HCT116 (cell line): ENCODE measurements at regions not wholly inside any gene's neighbourhood (a gene's known extent, or its start where the extent isn't known, plus 50 kb on each side); places are given as distances from the start of the nearest gene placed in this dataset.

Source experiments
- ATAC-seq: fragments of 200-7000 bp; cut with Tn5 transposase; 2 replicates; pipeline ENCODE4 v1.9.1; 2020; ENCODE audit warnings: mild to moderate bottlenecking, moderate library complexity
- BruUV-seq: library from RNA; stranded (reverse); fragments of 400-500 nt; replicated peaks from 2 replicates; lab custom pipeline; 2021; lab: Mats Ljungman, UMichigan
- CTCF ChIA-PET: fragments of 300-600 bp; sonication (Branson Sonifier 250); formaldehyde crosslinking; loops from one replicate; lab custom pipeline; 2021; ENCODE audit warnings: antibody characterized with exemption; lab: Charles Lee
- POLR2A ChIA-PET: fragments of 300-600, 350-600 bp; sonication (Branson Sonifier 250); formaldehyde crosslinking; loops from one replicate; lab custom pipeline; 2021; ENCODE audit warnings: antibody characterized with exemption; lab: Charles Lee
- RAD21 ChIA-PET, 2 experiments: fragments of 300-600 bp; sonication (Branson Sonifier 250); formaldehyde crosslinking; loops; one replicate each; lab custom pipeline; 2023; ENCODE audit warnings: low total read pairs in 2 of 2; ENCODE audit not compliant: uncharacterized antibody in 2 of 2, unreplicated experiment in 2 of 2, low non-redundant PET in 1 of 2; lab: Charles Lee
- DNase-seq: peaks from one replicate; pipeline ENCODE4 v3.0.0-alpha.2; 2010; ENCODE audit warnings: low read depth, low spot score
- H2AFZ ChIP-seq: fragments of 200-600 bp; shearing (Covaris generic), sonication (generic); 2 replicates; pipeline ENCODE4 v1.6.1; 2017; ENCODE audit warnings: low read depth, mixed run types, mixed read lengths, antibody characterized with exemption, low read length; ENCODE audit not compliant: poor library complexity, severe bottlenecking
- H3K27ac ChIP-seq: 2 replicates; pipeline ENCODE4 v1.5.1; 2012; ENCODE audit warnings: low read depth, low read length
- H3K27me3 ChIP-seq: fragments of 200-600 bp; sonication (generic); 2 replicates; pipeline ENCODE4 v1.6.1; 2016; ENCODE audit warnings: mixed run types, low read length, mixed read lengths; ENCODE audit not compliant: insufficient read depth
- H3K36me3 ChIP-seq, 2 experiments: fragments of 200-500 bp in 1 of 2; fragments of 200-600 bp in 1 of 2; sonication (Bioruptor generic) in 1 of 2; sonication (generic) in 1 of 2; 2 replicates each; pipeline versions ENCODE4 v1.5.1 to v1.6.1; 2014 to 2016; ENCODE audit warnings: low read length in 2 of 2, inconsistent platforms in 1 of 2, mixed read lengths in 1 of 2, mixed run types in 1 of 2; ENCODE audit not compliant: insufficient read depth in 2 of 2, control insufficient read depth in 1 of 2
- H3K4me1 ChIP-seq, 2 experiments: fragments of 200-600 bp in 1 of 2; sonication (generic) in 1 of 2; 2 replicates each; pipeline versions ENCODE4 v1.5.1 to v1.6.1; 2012 to 2017; ENCODE audit warnings: low read length in 2 of 2, inconsistent platforms in 1 of 2, mild to moderate bottlenecking in 1 of 2, mixed read lengths in 1 of 2, mixed run types in 1 of 2, moderate library complexity in 1 of 2; ENCODE audit not compliant: insufficient read depth in 2 of 2, control insufficient read depth in 1 of 2
- H3K4me2 ChIP-seq: fragments of 200-600 bp; sonication (generic); 2 replicates; pipeline ENCODE4 v1.6.1; 2017; ENCODE audit warnings: mixed run types, low read length, mixed read lengths
- H3K4me3 ChIP-seq, 2 experiments: fragments of 200-600 bp in 1 of 2; sonication (generic) in 1 of 2; replicated peaks in 1 of 2; 2 replicates each; pipeline ENCODE4 v1.5.1; 2011 to 2016; ENCODE audit warnings: low read length in 2 of 2, control low read depth in 1 of 2, low read depth in 1 of 2, mild to moderate bottlenecking in 1 of 2, mixed read lengths in 1 of 2, mixed run types in 1 of 2
- H3K79me2 ChIP-seq: fragments of 200-600 bp; sonication (generic); 2 replicates; pipeline ENCODE4 v1.6.1; 2017; ENCODE audit warnings: mild to moderate bottlenecking, mixed run types, low read length, moderate library complexity, mixed read lengths; ENCODE audit not compliant: insufficient read depth
- H3K9ac ChIP-seq: fragments of 200-600 bp; sonication (generic); 2 replicates; pipeline ENCODE4 v1.6.1; 2016; ENCODE audit warnings: low read length, mixed read lengths
- H3K9me2 ChIP-seq: fragments of 200-600 bp; sonication (generic), shearing (Covaris generic); 2 replicates; pipeline ENCODE4 v1.6.1; 2017; ENCODE audit warnings: mixed run types, mild to moderate bottlenecking, moderate library complexity; ENCODE audit not compliant: insufficient read depth
- H3K9me3 ChIP-seq, 2 experiments: fragments of 200-500 bp in 1 of 2; fragments of 200-600 bp in 1 of 2; sonication (Bioruptor generic) in 1 of 2; sonication (generic) in 1 of 2; 2 replicates each; pipeline ENCODE4 v1.6.1; 2014 to 2017; ENCODE audit warnings: low read length in 2 of 2, mixed read lengths in 2 of 2, inconsistent platforms in 1 of 2, low read depth in 1 of 2, mild to moderate bottlenecking in 1 of 2, mixed run types in 1 of 2, moderate library complexity in 1 of 2; ENCODE audit not compliant: control insufficient read depth in 1 of 2, insufficient read depth in 1 of 2
- H4K20me1 ChIP-seq: fragments of 200-600 bp; sonication (generic), shearing (Covaris generic); 2 replicates; pipeline ENCODE4 v1.6.1; 2017; ENCODE audit warnings: mixed run types, mild to moderate bottlenecking, moderate library complexity; ENCODE audit not compliant: insufficient read depth
- ATF3 ChIP-seq: IDR thresholded peaks from 2 replicates; pipeline ENCODE4 v1.6.1; 2012
- CBX3 ChIP-seq: IDR thresholded peaks from 2 replicates; pipeline ENCODE4 v1.6.1; 2012; ENCODE audit warnings: low read depth
- CTCF ChIP-seq, 3 experiments: fragments of 200-600 bp in 1 of 3; sonication (generic) in 1 of 3; IDR thresholded peaks in 2 of 3; conservative IDR thresholded peaks in 1 of 3; 2 replicates each; pipeline ENCODE4 v1.5.1; 2012 to 2017; ENCODE audit warnings: low read depth in 2 of 3, low read length in 2 of 3, antibody characterized with exemption in 1 of 3, borderline replicate concordance in 1 of 3, control low read depth in 1 of 3, mild to moderate bottlenecking in 1 of 3, mixed read lengths in 1 of 3, mixed run types in 1 of 3, moderate library complexity in 1 of 3; ENCODE audit not compliant: insufficient read depth in 1 of 3
- EGR1 ChIP-seq: IDR thresholded peaks from 2 replicates; pipeline ENCODE4 v1.6.1; 2012; ENCODE audit warnings: low read depth
- ELF1 ChIP-seq: IDR thresholded peaks from 2 replicates; pipeline ENCODE4 v1.6.1; 2012; ENCODE audit warnings: low read depth, borderline replicate concordance
- EZH2 ChIP-seq: fragments of 200-600 bp; sonication (generic); IDR thresholded peaks from 2 replicates; pipeline ENCODE4 v1.6.1; 2017; ENCODE audit warnings: antibody characterized with exemption, mixed run types
- EZH2phosphoT487 ChIP-seq: fragments of 200-600 bp; IDR thresholded peaks from 2 replicates; pipeline ENCODE4 v1.6.1; 2018; ENCODE audit warnings: antibody characterized with exemption, borderline replicate concordance
- FOSL1 ChIP-seq: IDR thresholded peaks from 2 replicates; pipeline ENCODE4 v1.6.1; 2012; ENCODE audit warnings: low read depth
- JUND ChIP-seq: IDR thresholded peaks from 2 replicates; pipeline ENCODE4 v1.6.1; 2012
- POLR2AphosphoS5 ChIP-seq: IDR thresholded peaks from 2 replicates; pipeline ENCODE4 v1.6.1; 2011; ENCODE audit warnings: mild to moderate bottlenecking, low read depth, low read length, moderate library complexity
- REST ChIP-seq: IDR thresholded peaks from 2 replicates; pipeline ENCODE4 v1.6.1; 2012; ENCODE audit warnings: low read depth
- SIN3A ChIP-seq: IDR thresholded peaks from 2 replicates; pipeline ENCODE4 v1.6.1; 2012; ENCODE audit warnings: low read depth
- TCF7L2 ChIP-seq: IDR thresholded peaks from 2 replicates; pipeline ENCODE4 v1.7.0; 2011; ENCODE audit warnings: borderline replicate concordance, inconsistent platforms; ENCODE audit not compliant: insufficient read depth, insufficient read length; ENCODE audit errors: extremely low read depth
- YY1 ChIP-seq: IDR thresholded peaks from 2 replicates; pipeline ENCODE4 v1.6.1; 2011; ENCODE audit warnings: low read length, low read depth, moderate library complexity, mild to moderate bottlenecking; ENCODE audit not compliant: insufficient replicate concordance; ENCODE audit errors: extremely low read depth
- ZBTB33 ChIP-seq: IDR thresholded peaks from 2 replicates; pipeline ENCODE4 v1.6.1; 2011; ENCODE audit warnings: mild to moderate bottlenecking, low read length, moderate library complexity; ENCODE audit not compliant: insufficient replicate concordance; ENCODE audit errors: extremely low read depth
- ZFX ChIP-seq: fragments of 450-650 bp; IDR thresholded peaks from 2 replicates; pipeline ENCODE4 v1.6.1; 2017
- intact Hi-C: fragments of 100-400 bp; cut with micrococcal nuclease; formaldehyde crosslinking; loops from 2 replicates; pipeline ENCODE4 v1.10.0; 2022

GRCh38 chr4:79847411-79847810 lies 225.6 kb downstream of the ANTXR2 start:
- BruUV-seq = no TSS peak
- ChIA-PET CTCF (no interaction called here), RAD21 (no interaction called here), POLR2A (no interaction called here)
- ATAC-seq (no peak), DNase-seq (no peak)
- no peaks in the 10 kb centered on the region for H3K9me2 ChIP-seq
- intact Hi-C loops = no loop called here
- no peak overlapping the region for H3K27ac ChIP-seq
- H3K4me3 ChIP-seq = no peak overlapping the region
- no peaks in the 10 kb centered on the region for H3K4me1 ChIP-seq
- H3K36me3 ChIP-seq = no peaks in the 10 kb centered on the region
- no peaks in the 10 kb centered on the region for H3K27me3 ChIP-seq
- no peaks in the 10 kb centered on the region for H4K20me1 ChIP-seq
- no peak overlapping the region for H2AFZ ChIP-seq
- H3K4me2 ChIP-seq = no peak overlapping the region
- H3K79me2 ChIP-seq = no peaks in the 10 kb centered on the region
- H3K9ac ChIP-seq = no peak overlapping the region
- no peak for TF ChIP-seq YY1
- no peak for TF ChIP-seq ZBTB33
- no peak for TF ChIP-seq JUND
- TF ChIP-seq SIN3A = no peak
- no peak for TF ChIP-seq TCF7L2
- no peak for TF ChIP-seq EZH2phosphoT487
- TF ChIP-seq CTCF (IDR thresholded peaks at IDR 0.05 in 2 of 3, conservative IDR thresholded peaks at IDR 0.05 in 1 of 3; ENCODE audit: borderline replicate concordance in 1 of 3, insufficient read depth in 1 of 3, low read depth in 2 of 3, low read length in 2 of 3) = no peak
- TF ChIP-seq ZFX = no peak
- TF ChIP-seq REST = no peak
- TF ChIP-seq POLR2AphosphoS5 = no peak
- TF ChIP-seq FOSL1 = no peak
- no peak for TF ChIP-seq CBX3
- no peak for TF ChIP-seq ATF3
- no peak for TF ChIP-seq EZH2
- TF ChIP-seq ELF1 = no peak
- no peak for TF ChIP-seq EGR1
- H3K9me3 ChIP-seq = no peaks in the 10 kb centered on the region
